ENCODE measurements at regions not wholly inside any gene's neighbourhood (a gene's known extent, or its start where the extent isn't known, plus 50 kb on each side); places are given as distances from the start of the nearest gene placed in this dataset.

DNA sequence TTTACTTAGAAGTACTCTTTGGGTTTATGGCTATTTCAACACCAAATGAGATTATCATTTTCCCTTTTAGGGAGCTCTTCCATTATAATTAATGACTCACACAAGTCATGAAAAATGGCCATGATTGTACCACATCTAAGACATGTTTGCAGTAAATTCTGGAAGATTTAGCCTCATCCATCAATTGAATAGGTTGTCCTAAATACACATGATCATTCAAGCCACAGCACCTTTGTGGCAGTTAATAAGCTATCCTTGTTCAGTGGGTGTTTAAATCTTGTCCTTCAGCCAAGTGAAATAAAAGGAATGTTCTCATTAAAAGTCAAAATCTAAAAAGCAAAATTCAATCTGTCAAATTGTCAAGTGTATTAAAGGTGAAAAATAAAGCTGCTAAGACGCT, 237.5 kb downstream of the ZPLD1 start (continued):
- TF ChIP-seq, protein P1, sequence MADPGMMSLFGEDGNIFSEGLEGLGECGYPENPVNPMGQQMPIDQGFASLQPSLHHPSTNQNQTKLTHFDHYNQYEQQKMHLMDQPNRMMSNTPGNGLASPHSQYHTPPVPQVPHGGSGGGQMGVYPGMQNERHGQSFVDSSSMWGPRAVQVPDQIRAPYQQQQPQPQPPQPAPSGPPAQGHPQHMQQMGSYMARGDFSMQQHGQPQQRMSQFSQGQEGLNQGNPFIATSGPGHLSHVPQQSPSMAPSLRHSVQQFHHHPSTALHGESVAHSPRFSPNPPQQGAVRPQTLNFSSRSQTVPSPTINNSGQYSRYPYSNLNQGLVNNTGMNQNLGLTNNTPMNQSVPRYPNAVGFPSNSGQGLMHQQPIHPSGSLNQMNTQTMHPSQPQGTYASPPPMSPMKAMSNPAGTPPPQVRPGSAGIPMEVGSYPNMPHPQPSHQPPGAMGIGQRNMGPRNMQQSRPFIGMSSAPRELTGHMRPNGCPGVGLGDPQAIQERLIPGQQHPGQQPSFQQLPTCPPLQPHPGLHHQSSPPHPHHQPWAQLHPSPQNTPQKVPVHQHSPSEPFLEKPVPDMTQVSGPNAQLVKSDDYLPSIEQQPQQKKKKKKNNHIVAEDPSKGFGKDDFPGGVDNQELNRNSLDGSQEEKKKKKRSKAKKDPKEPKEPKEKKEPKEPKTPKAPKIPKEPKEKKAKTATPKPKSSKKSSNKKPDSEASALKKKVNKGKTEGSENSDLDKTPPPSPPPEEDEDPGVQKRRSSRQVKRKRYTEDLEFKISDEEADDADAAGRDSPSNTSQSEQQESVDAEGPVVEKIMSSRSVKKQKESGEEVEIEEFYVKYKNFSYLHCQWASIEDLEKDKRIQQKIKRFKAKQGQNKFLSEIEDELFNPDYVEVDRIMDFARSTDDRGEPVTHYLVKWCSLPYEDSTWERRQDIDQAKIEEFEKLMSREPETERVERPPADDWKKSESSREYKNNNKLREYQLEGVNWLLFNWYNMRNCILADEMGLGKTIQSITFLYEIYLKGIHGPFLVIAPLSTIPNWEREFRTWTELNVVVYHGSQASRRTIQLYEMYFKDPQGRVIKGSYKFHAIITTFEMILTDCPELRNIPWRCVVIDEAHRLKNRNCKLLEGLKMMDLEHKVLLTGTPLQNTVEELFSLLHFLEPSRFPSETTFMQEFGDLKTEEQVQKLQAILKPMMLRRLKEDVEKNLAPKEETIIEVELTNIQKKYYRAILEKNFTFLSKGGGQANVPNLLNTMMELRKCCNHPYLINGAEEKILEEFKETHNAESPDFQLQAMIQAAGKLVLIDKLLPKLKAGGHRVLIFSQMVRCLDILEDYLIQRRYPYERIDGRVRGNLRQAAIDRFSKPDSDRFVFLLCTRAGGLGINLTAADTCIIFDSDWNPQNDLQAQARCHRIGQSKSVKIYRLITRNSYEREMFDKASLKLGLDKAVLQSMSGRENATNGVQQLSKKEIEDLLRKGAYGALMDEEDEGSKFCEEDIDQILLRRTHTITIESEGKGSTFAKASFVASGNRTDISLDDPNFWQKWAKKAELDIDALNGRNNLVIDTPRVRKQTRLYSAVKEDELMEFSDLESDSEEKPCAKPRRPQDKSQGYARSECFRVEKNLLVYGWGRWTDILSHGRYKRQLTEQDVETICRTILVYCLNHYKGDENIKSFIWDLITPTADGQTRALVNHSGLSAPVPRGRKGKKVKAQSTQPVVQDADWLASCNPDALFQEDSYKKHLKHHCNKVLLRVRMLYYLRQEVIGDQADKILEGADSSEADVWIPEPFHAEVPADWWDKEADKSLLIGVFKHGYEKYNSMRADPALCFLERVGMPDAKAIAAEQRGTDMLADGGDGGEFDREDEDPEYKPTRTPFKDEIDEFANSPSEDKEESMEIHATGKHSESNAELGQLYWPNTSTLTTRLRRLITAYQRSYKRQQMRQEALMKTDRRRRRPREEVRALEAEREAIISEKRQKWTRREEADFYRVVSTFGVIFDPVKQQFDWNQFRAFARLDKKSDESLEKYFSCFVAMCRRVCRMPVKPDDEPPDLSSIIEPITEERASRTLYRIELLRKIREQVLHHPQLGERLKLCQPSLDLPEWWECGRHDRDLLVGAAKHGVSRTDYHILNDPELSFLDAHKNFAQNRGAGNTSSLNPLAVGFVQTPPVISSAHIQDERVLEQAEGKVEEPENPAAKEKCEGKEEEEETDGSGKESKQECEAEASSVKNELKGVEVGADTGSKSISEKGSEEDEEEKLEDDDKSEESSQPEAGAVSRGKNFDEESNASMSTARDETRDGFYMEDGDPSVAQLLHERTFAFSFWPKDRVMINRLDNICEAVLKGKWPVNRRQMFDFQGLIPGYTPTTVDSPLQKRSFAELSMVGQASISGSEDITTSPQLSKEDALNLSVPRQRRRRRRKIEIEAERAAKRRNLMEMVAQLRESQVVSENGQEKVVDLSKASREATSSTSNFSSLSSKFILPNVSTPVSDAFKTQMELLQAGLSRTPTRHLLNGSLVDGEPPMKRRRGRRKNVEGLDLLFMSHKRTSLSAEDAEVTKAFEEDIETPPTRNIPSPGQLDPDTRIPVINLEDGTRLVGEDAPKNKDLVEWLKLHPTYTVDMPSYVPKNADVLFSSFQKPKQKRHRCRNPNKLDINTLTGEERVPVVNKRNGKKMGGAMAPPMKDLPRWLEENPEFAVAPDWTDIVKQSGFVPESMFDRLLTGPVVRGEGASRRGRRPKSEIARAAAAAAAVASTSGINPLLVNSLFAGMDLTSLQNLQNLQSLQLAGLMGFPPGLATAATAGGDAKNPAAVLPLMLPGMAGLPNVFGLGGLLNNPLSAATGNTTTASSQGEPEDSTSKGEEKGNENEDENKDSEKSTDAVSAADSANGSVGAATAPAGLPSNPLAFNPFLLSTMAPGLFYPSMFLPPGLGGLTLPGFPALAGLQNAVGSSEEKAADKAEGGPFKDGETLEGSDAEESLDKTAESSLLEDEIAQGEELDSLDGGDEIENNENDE (IDR thresholded peaks at IDR 0.05; ENCODE audit: insufficient replicate concordance, low read length), result no peak
- no peak for TF ChIP-seq MAFK (IDR thresholded peaks at IDR 0.05; ENCODE audit: low read depth, low read length)
- no peak for TF ChIP-seq RBBP5 (IDR thresholded peaks at IDR 0.05; ENCODE audit: borderline replicate concordance, low read depth, low read length)
- no peak for TF ChIP-seq KDM5A (IDR thresholded peaks at IDR 0.05; ENCODE audit: low read length)
- TF ChIP-seq PHF8 (conservative IDR thresholded peaks at IDR 0.05; ENCODE audit: low read depth, low read length), result no peak
